K562 (cell line): ENCODE measurements at regions not wholly inside any gene's neighbourhood (a gene's known extent, or its start where the extent isn't known, plus 50 kb on each side); places are given as distances from the start of the nearest gene placed in this dataset.

Experiments
- CBX5 ChIP-seq: IDR thresholded peaks from 2 replicates; pipeline ENCODE4 v1.6.1; 2014; ENCODE audit warnings: low read depth, borderline replicate concordance
- EP400 ChIP-seq: fragments of 450-650 bp; IDR thresholded peaks from 2 replicates; pipeline ENCODE4 v1.6.1; 2017; ENCODE audit warnings: antibody characterized with exemption, mild to moderate bottlenecking, moderate library complexity
- FOXK2 ChIP-seq, 2 experiments: fragments of 450-650 bp; IDR thresholded peaks in 1 of 2; conservative IDR thresholded peaks in 1 of 2; 2 replicates each; pipeline ENCODE4 v1.6.1; 2016; ENCODE audit warnings: low read depth in 2 of 2, mild to moderate bottlenecking in 1 of 2
- PCBP1 ChIP-seq: fragments of 200-400 bp; formaldehyde crosslinking; IDR thresholded peaks from 2 replicates; pipeline ENCODE4 v1.6.1; 2018; ENCODE audit warnings: mild to moderate bottlenecking, low read depth, low read length; ENCODE audit not compliant: poor library complexity, severe bottlenecking
- RAD51 ChIP-seq: fragments of 450-650 bp; IDR thresholded peaks from 2 replicates; pipeline ENCODE4 v1.7.1; 2016; ENCODE audit warnings: low read depth, mild to moderate bottlenecking, borderline replicate concordance
- TF ChIP-seq, protein P1 (sequence below): fragments of 200-600 bp; sonication (generic); IDR thresholded peaks from one replicate; pipeline ENCODE4 v1.6.1; 2012; ENCODE audit warnings: mild to moderate bottlenecking, low read depth, low read length, inconsistent platforms

DNA sequence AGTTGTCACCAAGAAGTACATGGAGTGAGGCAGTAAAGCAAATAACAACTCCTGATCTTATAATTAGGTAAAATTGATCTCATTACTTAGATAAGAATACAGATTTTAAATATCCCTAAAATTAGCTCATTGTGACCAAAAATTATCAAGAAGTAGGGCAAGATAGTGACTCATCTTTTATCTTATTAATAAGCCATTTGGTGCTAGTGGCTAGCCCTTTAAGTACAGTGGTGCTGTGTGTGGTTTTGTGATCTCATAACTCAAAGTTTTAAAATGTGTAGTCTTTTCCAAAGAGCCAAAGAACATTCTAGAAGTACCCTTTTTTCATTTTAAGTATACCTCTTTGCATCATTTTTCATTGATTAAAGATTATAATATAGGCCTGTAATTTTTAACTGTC is 569.4 kb upstream of the SETBP1 start (continued):
- TF ChIP-seq, protein P1, sequence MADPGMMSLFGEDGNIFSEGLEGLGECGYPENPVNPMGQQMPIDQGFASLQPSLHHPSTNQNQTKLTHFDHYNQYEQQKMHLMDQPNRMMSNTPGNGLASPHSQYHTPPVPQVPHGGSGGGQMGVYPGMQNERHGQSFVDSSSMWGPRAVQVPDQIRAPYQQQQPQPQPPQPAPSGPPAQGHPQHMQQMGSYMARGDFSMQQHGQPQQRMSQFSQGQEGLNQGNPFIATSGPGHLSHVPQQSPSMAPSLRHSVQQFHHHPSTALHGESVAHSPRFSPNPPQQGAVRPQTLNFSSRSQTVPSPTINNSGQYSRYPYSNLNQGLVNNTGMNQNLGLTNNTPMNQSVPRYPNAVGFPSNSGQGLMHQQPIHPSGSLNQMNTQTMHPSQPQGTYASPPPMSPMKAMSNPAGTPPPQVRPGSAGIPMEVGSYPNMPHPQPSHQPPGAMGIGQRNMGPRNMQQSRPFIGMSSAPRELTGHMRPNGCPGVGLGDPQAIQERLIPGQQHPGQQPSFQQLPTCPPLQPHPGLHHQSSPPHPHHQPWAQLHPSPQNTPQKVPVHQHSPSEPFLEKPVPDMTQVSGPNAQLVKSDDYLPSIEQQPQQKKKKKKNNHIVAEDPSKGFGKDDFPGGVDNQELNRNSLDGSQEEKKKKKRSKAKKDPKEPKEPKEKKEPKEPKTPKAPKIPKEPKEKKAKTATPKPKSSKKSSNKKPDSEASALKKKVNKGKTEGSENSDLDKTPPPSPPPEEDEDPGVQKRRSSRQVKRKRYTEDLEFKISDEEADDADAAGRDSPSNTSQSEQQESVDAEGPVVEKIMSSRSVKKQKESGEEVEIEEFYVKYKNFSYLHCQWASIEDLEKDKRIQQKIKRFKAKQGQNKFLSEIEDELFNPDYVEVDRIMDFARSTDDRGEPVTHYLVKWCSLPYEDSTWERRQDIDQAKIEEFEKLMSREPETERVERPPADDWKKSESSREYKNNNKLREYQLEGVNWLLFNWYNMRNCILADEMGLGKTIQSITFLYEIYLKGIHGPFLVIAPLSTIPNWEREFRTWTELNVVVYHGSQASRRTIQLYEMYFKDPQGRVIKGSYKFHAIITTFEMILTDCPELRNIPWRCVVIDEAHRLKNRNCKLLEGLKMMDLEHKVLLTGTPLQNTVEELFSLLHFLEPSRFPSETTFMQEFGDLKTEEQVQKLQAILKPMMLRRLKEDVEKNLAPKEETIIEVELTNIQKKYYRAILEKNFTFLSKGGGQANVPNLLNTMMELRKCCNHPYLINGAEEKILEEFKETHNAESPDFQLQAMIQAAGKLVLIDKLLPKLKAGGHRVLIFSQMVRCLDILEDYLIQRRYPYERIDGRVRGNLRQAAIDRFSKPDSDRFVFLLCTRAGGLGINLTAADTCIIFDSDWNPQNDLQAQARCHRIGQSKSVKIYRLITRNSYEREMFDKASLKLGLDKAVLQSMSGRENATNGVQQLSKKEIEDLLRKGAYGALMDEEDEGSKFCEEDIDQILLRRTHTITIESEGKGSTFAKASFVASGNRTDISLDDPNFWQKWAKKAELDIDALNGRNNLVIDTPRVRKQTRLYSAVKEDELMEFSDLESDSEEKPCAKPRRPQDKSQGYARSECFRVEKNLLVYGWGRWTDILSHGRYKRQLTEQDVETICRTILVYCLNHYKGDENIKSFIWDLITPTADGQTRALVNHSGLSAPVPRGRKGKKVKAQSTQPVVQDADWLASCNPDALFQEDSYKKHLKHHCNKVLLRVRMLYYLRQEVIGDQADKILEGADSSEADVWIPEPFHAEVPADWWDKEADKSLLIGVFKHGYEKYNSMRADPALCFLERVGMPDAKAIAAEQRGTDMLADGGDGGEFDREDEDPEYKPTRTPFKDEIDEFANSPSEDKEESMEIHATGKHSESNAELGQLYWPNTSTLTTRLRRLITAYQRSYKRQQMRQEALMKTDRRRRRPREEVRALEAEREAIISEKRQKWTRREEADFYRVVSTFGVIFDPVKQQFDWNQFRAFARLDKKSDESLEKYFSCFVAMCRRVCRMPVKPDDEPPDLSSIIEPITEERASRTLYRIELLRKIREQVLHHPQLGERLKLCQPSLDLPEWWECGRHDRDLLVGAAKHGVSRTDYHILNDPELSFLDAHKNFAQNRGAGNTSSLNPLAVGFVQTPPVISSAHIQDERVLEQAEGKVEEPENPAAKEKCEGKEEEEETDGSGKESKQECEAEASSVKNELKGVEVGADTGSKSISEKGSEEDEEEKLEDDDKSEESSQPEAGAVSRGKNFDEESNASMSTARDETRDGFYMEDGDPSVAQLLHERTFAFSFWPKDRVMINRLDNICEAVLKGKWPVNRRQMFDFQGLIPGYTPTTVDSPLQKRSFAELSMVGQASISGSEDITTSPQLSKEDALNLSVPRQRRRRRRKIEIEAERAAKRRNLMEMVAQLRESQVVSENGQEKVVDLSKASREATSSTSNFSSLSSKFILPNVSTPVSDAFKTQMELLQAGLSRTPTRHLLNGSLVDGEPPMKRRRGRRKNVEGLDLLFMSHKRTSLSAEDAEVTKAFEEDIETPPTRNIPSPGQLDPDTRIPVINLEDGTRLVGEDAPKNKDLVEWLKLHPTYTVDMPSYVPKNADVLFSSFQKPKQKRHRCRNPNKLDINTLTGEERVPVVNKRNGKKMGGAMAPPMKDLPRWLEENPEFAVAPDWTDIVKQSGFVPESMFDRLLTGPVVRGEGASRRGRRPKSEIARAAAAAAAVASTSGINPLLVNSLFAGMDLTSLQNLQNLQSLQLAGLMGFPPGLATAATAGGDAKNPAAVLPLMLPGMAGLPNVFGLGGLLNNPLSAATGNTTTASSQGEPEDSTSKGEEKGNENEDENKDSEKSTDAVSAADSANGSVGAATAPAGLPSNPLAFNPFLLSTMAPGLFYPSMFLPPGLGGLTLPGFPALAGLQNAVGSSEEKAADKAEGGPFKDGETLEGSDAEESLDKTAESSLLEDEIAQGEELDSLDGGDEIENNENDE, result no peak
- TF ChIP-seq RAD51 (no peak), CBX5 (no peak), PCBP1 (no peak), EP400 (no peak), FOXK2 (conservative IDR thresholded peaks at IDR 0.05 in 1 of 2, IDR thresholded peaks at IDR 0.05 in 1 of 2; ENCODE audit: low read depth in 2 of 2) (no peak)
